HCT116 (cell line): ENCODE measurements at regions not wholly inside any gene's neighbourhood (a gene's known extent, or its start where the extent isn't known, plus 50 kb on each side); places are given as distances from the start of the nearest gene placed in this dataset.

Experiments used
- ATAC-seq: fragments of 200-7000 bp; cut with Tn5 transposase; 2 replicates; pipeline ENCODE4 v1.9.1; 2020; ENCODE audit warnings: mild to moderate bottlenecking, moderate library complexity
- BruUV-seq: library from RNA; stranded (reverse); fragments of 400-500 nt; replicated peaks from 2 replicates; lab custom pipeline; 2021; lab: Mats Ljungman, UMichigan
- CTCF ChIA-PET: fragments of 300-600 bp; sonication (Branson Sonifier 250); formaldehyde crosslinking; loops from one replicate; lab custom pipeline; 2021; ENCODE audit warnings: antibody characterized with exemption; lab: Charles Lee
- POLR2A ChIA-PET: fragments of 300-600, 350-600 bp; sonication (Branson Sonifier 250); formaldehyde crosslinking; loops from one replicate; lab custom pipeline; 2021; ENCODE audit warnings: antibody characterized with exemption; lab: Charles Lee
- RAD21 ChIA-PET, 2 experiments: fragments of 300-600 bp; sonication (Branson Sonifier 250); formaldehyde crosslinking; loops; one replicate each; lab custom pipeline; 2023; ENCODE audit warnings: low total read pairs in 2 of 2; ENCODE audit not compliant: uncharacterized antibody in 2 of 2, unreplicated experiment in 2 of 2, low non-redundant PET in 1 of 2; lab: Charles Lee
- DNase-seq: peaks from one replicate; pipeline ENCODE4 v3.0.0-alpha.2; 2010; ENCODE audit warnings: low read depth, low spot score
- H2AFZ ChIP-seq: fragments of 200-600 bp; shearing (Covaris generic), sonication (generic); 2 replicates; pipeline ENCODE4 v1.6.1; 2017; ENCODE audit warnings: low read depth, mixed run types, mixed read lengths, antibody characterized with exemption, low read length; ENCODE audit not compliant: poor library complexity, severe bottlenecking
- H3K27ac ChIP-seq: 2 replicates; pipeline ENCODE4 v1.5.1; 2012; ENCODE audit warnings: low read depth, low read length
- H3K27me3 ChIP-seq: fragments of 200-600 bp; sonication (generic); 2 replicates; pipeline ENCODE4 v1.6.1; 2016; ENCODE audit warnings: mixed run types, low read length, mixed read lengths; ENCODE audit not compliant: insufficient read depth
- H3K36me3 ChIP-seq, 2 experiments: fragments of 200-500 bp in 1 of 2; fragments of 200-600 bp in 1 of 2; sonication (Bioruptor generic) in 1 of 2; sonication (generic) in 1 of 2; 2 replicates each; pipeline versions ENCODE4 v1.5.1 to v1.6.1; 2014 to 2016; ENCODE audit warnings: low read length in 2 of 2, inconsistent platforms in 1 of 2, mixed read lengths in 1 of 2, mixed run types in 1 of 2; ENCODE audit not compliant: insufficient read depth in 2 of 2, control insufficient read depth in 1 of 2
- H3K4me1 ChIP-seq, 2 experiments: fragments of 200-600 bp in 1 of 2; sonication (generic) in 1 of 2; 2 replicates each; pipeline versions ENCODE4 v1.5.1 to v1.6.1; 2012 to 2017; ENCODE audit warnings: low read length in 2 of 2, inconsistent platforms in 1 of 2, mild to moderate bottlenecking in 1 of 2, mixed read lengths in 1 of 2, mixed run types in 1 of 2, moderate library complexity in 1 of 2; ENCODE audit not compliant: insufficient read depth in 2 of 2, control insufficient read depth in 1 of 2
- H3K4me2 ChIP-seq: fragments of 200-600 bp; sonication (generic); 2 replicates; pipeline ENCODE4 v1.6.1; 2017; ENCODE audit warnings: mixed run types, low read length, mixed read lengths
- H3K4me3 ChIP-seq, 2 experiments: fragments of 200-600 bp in 1 of 2; sonication (generic) in 1 of 2; replicated peaks in 1 of 2; 2 replicates each; pipeline ENCODE4 v1.5.1; 2011 to 2016; ENCODE audit warnings: low read length in 2 of 2, control low read depth in 1 of 2, low read depth in 1 of 2, mild to moderate bottlenecking in 1 of 2, mixed read lengths in 1 of 2, mixed run types in 1 of 2
- H3K79me2 ChIP-seq: fragments of 200-600 bp; sonication (generic); 2 replicates; pipeline ENCODE4 v1.6.1; 2017; ENCODE audit warnings: mild to moderate bottlenecking, mixed run types, low read length, moderate library complexity, mixed read lengths; ENCODE audit not compliant: insufficient read depth
- H3K9ac ChIP-seq: fragments of 200-600 bp; sonication (generic); 2 replicates; pipeline ENCODE4 v1.6.1; 2016; ENCODE audit warnings: low read length, mixed read lengths
- H3K9me2 ChIP-seq: fragments of 200-600 bp; sonication (generic), shearing (Covaris generic); 2 replicates; pipeline ENCODE4 v1.6.1; 2017; ENCODE audit warnings: mixed run types, mild to moderate bottlenecking, moderate library complexity; ENCODE audit not compliant: insufficient read depth
- H3K9me3 ChIP-seq, 2 experiments: fragments of 200-500 bp in 1 of 2; fragments of 200-600 bp in 1 of 2; sonication (Bioruptor generic) in 1 of 2; sonication (generic) in 1 of 2; 2 replicates each; pipeline ENCODE4 v1.6.1; 2014 to 2017; ENCODE audit warnings: low read length in 2 of 2, mixed read lengths in 2 of 2, inconsistent platforms in 1 of 2, low read depth in 1 of 2, mild to moderate bottlenecking in 1 of 2, mixed run types in 1 of 2, moderate library complexity in 1 of 2; ENCODE audit not compliant: control insufficient read depth in 1 of 2, insufficient read depth in 1 of 2
- H4K20me1 ChIP-seq: fragments of 200-600 bp; sonication (generic), shearing (Covaris generic); 2 replicates; pipeline ENCODE4 v1.6.1; 2017; ENCODE audit warnings: mixed run types, mild to moderate bottlenecking, moderate library complexity; ENCODE audit not compliant: insufficient read depth
- CBX3 ChIP-seq: IDR thresholded peaks from 2 replicates; pipeline ENCODE4 v1.6.1; 2012; ENCODE audit warnings: low read depth
- JUND ChIP-seq: IDR thresholded peaks from 2 replicates; pipeline ENCODE4 v1.6.1; 2012
- SP1 ChIP-seq: IDR thresholded peaks from 2 replicates; pipeline ENCODE4 v1.6.1; 2012; ENCODE audit warnings: low read depth
- TCF7L2 ChIP-seq: IDR thresholded peaks from 2 replicates; pipeline ENCODE4 v1.7.0; 2011; ENCODE audit warnings: borderline replicate concordance, inconsistent platforms; ENCODE audit not compliant: insufficient read depth, insufficient read length; ENCODE audit errors: extremely low read depth
- ZFX ChIP-seq: fragments of 450-650 bp; IDR thresholded peaks from 2 replicates; pipeline ENCODE4 v1.6.1; 2017
- intact Hi-C: fragments of 100-400 bp; cut with micrococcal nuclease; formaldehyde crosslinking; loops from 2 replicates; pipeline ENCODE4 v1.10.0; 2022
- TF ChIP-seq, protein P1 (sequence below): IDR thresholded peaks from 2 replicates; pipeline ENCODE4 v1.6.1; 2012
- TF ChIP-seq, protein P2 (sequence below), 3 experiments: fragments of 200-600 bp in 1 of 3; sonication (generic) in 1 of 3; IDR thresholded peaks in 2 of 3; conservative IDR thresholded peaks in 1 of 3; 2 replicates each; pipeline ENCODE4 v1.5.1; 2012 to 2017; ENCODE audit warnings: low read depth in 2 of 3, low read length in 2 of 3, antibody characterized with exemption in 1 of 3, borderline replicate concordance in 1 of 3, control low read depth in 1 of 3, mild to moderate bottlenecking in 1 of 3, mixed read lengths in 1 of 3, mixed run types in 1 of 3, moderate library complexity in 1 of 3; ENCODE audit not compliant: insufficient read depth in 1 of 3

DNA sequence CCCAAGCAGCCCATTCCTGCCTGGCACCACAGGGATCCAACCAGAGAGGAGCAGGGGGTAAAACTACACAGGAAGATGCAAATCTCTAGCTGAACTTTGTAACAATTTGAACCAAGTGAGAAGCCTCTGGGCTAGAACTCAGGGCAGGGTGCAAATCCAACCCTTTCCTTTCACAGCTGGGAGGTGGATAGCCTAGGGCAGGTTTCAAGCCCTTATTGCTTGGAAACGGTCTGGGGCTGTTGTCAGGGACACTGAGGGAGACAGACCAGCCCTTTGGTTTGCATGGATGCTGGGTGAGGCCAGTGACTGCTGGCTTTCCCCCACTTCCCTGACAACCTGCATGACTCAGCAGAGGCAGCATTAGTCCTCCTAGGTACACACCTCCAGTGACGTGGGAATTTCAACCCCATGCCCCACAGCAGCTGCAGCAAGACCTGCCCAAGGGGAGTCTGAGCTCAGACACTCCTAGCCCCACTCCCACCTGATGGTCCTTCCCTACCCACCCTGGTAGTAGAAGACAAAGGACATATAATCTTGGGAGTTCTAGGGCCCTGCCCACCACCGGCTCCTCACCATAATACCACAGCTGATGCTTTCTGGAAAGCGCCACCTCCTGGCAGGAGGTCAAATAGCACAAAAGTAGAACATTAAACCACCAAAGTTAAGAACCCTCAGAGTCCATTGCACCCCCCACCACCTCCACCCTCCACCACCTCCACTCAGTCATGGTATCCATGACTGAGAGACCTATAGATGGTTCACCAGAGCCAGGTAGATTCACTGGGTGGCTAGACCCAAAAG is 797.7 kb upstream of the MAN1A1 start:
- ATAC-seq, result peak; percentile 32; the same call in 1 of the 2 replicates
- intact Hi-C loops, result no loop called here
- ChIA-PET POLR2A (no interaction called here), CTCF (no interaction called here), RAD21 (no interaction called here)
- Histone ChIP-seq H3K9me3 (no peaks in the 10 kb centered on the region), H3K27ac (no peak overlapping the region), H3K4me3 (no peak overlapping the region), H3K36me3 (no peaks in the 10 kb centered on the region), H3K4me1 (no peaks in the 10 kb centered on the region), H3K79me2 (no peaks in the 10 kb centered on the region), H3K9me2 (no peaks in the 10 kb centered on the region), H3K4me2 (no peak overlapping the region), H4K20me1 (no peaks in the 10 kb centered on the region), H3K27me3 (no peaks in the 10 kb centered on the region), H3K9ac (no peak overlapping the region), H2AFZ (no peak overlapping the region)
- no peak for DNase-seq
- BruUV-seq, result no TSS peak
- no peak for TF ChIP-seq JUND
- TF ChIP-seq, protein P1, sequence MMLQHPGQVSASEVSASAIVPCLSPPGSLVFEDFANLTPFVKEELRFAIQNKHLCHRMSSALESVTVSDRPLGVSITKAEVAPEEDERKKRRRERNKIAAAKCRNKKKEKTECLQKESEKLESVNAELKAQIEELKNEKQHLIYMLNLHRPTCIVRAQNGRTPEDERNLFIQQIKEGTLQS, result no peak
- TF ChIP-seq, protein P2, sequence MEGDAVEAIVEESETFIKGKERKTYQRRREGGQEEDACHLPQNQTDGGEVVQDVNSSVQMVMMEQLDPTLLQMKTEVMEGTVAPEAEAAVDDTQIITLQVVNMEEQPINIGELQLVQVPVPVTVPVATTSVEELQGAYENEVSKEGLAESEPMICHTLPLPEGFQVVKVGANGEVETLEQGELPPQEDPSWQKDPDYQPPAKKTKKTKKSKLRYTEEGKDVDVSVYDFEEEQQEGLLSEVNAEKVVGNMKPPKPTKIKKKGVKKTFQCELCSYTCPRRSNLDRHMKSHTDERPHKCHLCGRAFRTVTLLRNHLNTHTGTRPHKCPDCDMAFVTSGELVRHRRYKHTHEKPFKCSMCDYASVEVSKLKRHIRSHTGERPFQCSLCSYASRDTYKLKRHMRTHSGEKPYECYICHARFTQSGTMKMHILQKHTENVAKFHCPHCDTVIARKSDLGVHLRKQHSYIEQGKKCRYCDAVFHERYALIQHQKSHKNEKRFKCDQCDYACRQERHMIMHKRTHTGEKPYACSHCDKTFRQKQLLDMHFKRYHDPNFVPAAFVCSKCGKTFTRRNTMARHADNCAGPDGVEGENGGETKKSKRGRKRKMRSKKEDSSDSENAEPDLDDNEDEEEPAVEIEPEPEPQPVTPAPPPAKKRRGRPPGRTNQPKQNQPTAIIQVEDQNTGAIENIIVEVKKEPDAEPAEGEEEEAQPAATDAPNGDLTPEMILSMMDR (IDR thresholded peaks at IDR 0.05 in 2 of 3, conservative IDR thresholded peaks at IDR 0.05 in 1 of 3; ENCODE audit: borderline replicate concordance in 1 of 3, insufficient read depth in 1 of 3, low read depth in 2 of 3, low read length in 2 of 3), result peak in 2 of 3 experiments; percentile 22 to 47; a peak in 3 of 6 replicates
- TF ChIP-seq SP1, result no peak

DNA sequence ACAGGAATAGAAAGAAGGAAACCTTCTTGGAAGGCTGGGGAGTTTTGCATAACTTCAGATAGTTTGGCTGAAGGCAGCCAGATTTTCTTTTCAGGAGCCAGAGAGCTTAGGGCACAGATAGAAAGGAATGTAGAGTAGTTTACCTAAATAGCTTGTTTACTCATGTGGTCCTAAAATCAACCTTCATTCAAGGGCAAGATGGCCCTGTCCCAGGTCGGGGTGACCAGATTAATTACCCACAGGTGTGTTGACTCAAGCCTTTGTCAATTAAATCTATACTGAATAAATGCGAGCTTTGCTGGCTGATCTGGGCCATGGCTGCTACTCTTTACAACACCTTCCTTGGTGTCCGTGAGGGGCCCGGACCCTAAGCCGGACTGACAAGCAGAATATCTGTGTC is 792.0 kb upstream of the MAN1A1 start:
- Histone ChIP-seq H3K4me3 (no peak overlapping the region), H3K36me3 (no peaks in the 10 kb centered on the region), H3K79me2 (no peaks in the 10 kb centered on the region), H3K4me2 (no peak overlapping the region), H3K9me3 (no peaks in the 10 kb centered on the region), H4K20me1 (no peaks in the 10 kb centered on the region), H3K9ac (no peak overlapping the region), H3K27me3 (no peaks in the 10 kb centered on the region), H3K4me1 (no peaks in the 10 kb centered on the region), H3K27ac (no peak overlapping the region), H2AFZ (no peak overlapping the region)
- no TSS peak for BruUV-seq
- RAD21 ChIA-PET, result no interaction called here
- POLR2A ChIA-PET, result no interaction called here
- intact Hi-C loops, result no loop called here
- CTCF ChIA-PET, result no interaction called here
- DNase-seq, result no peak
- TF ChIP-seq TCF7L2 (no peak), ZFX (no peak), CBX3 (no peak)
- TF ChIP-seq, protein P2 (IDR thresholded peaks at IDR 0.05 in 2 of 3, conservative IDR thresholded peaks at IDR 0.05 in 1 of 3; ENCODE audit: borderline replicate concordance in 1 of 3, insufficient read depth in 1 of 3, low read depth in 2 of 3, low read length in 2 of 3), result no peak
- TF ChIP-seq, all 23 proteins: peak for 0
- no peaks in the 10 kb centered on the region for H3K9me2 ChIP-seq
- no peak for ATAC-seq
